Sigmoid colon (tissue), 6 donors: ENCODE measurements at regions not wholly inside any gene's neighbourhood (a gene's known extent, or its start where the extent isn't known, plus 50 kb on each side); places are given as distances from the start of the nearest gene placed in this dataset.

Source experiments
- DNase-seq: peaks from one replicate; pipeline ENCODE4 v3.0.0-alpha.2; 2019
- H3K27ac ChIP-seq, 4 donors: fragments of 200-600 bp; sonication (generic); one replicate each; pipeline ENCODE4 v1.5.1; 2016 to 2019; ENCODE audit warnings: mild to moderate bottlenecking in 1 of 4
- H3K27me3 ChIP-seq, 3 donors: fragments of 200-600 bp; sonication (generic); one replicate each; pipeline ENCODE4 v1.5.1; 2019; ENCODE audit warnings: mild to moderate bottlenecking in 1 of 3
- H3K36me3 ChIP-seq, 4 donors: fragments of 200-600 bp; sonication (generic); one replicate each; pipeline ENCODE4 v1.5.1; 2016 to 2019
- H3K4me1 ChIP-seq, 4 donors: fragments of 200-600 bp; sonication (generic); one replicate each; pipeline ENCODE4 v1.5.1; 2017 to 2019
- H3K4me3 ChIP-seq, 4 donors: fragments of 200-600 bp; sonication (generic); one replicate each; pipeline ENCODE4 v1.5.1; 2017 to 2019; ENCODE audit warnings: mild to moderate bottlenecking in 2 of 4, moderate library complexity in 1 of 4
- H3K9me3 ChIP-seq, 4 donors: fragments of 200-600 bp in 3 of 4; sonication (generic) in 3 of 4; one replicate each; pipeline versions ENCODE4 v1.5.1 to v1.6.1; 2013 to 2019
- EP300 ChIP-seq, 4 donors: sonication (generic); formaldehyde crosslinking; IDR thresholded peaks; one replicate each; pipeline ENCODE4 v1.6.1; 2017; ENCODE audit warnings: antibody characterized with exemption in 4 of 4
- POLR2A ChIP-seq, 2 donors: fragments of 450-650 bp; IDR thresholded peaks; one replicate each; pipeline ENCODE4 v1.6.1; 2016; ENCODE audit warnings: antibody characterized with exemption in 2 of 2, mild to moderate bottlenecking in 2 of 2, moderate library complexity in 2 of 2
- POLR2AphosphoS5 ChIP-seq, 4 donors: sonication (generic); formaldehyde crosslinking; IDR thresholded peaks; one replicate each; pipeline ENCODE4 v1.6.1; 2017; ENCODE audit warnings: antibody characterized with exemption in 4 of 4
- WGBS, 2 donors: extraction: QIAGEN DNeasy Blood & Tissue Kit; methylation state at CpG; one replicate each; pipeline ENCODE4 v1.1.7; 2013; 5-methylcytosine and 5-hydroxymethylcytosine counted together
- intact Hi-C: fragments of 100-400 bp; cut with DNase I; formaldehyde crosslinking; loops from one replicate; pipeline ENCODE4 v1.15.1; 2023
- TF ChIP-seq, protein P1 (sequence below), 4 experiments: fragments of 450-650 bp in 3 of 4; fragments of 200-600 bp in 1 of 4; IDR thresholded peaks; one replicate each; pipeline ENCODE4 v1.5.1; 2016 to 2019; ENCODE audit warnings: antibody characterized with exemption in 4 of 4, mild to moderate bottlenecking in 3 of 4, moderate library complexity in 2 of 4
- donor health status: healthy with polysubstance abuse.
- donor health status: healthy.

GRCh38 chr18:50457639-50458038 is 82.8 kb downstream of the SKA1 start:
- Histone ChIP-seq H3K27ac (no peak overlapping the region), H3K9me3 (no peaks in the 10 kb centered on the region), H3K4me1 (no peaks in the 10 kb centered on the region), H3K4me3 (no peak overlapping the region), H3K27me3 (no peaks in the 10 kb centered on the region), H3K36me3 (no peaks in the 10 kb centered on the region)
- DNase-seq = no peak
- WGBS, 2 donors = 88% methylated on average over 2 of the region's 2 CpGs
- TF ChIP-seq POLR2A (IDR thresholded peaks at IDR 0.05) = no peak
- TF ChIP-seq EP300 (IDR thresholded peaks at IDR 0.05) = no peak
- intact Hi-C loops = no loop called here

GRCh38 chr18:50458366-50458765 is 83.5 kb downstream of the SKA1 start:
- no peak for DNase-seq
- WGBS, 2 donors = 83 to 84% methylated on average over 3 of the region's 3 CpGs
- TF ChIP-seq POLR2A (IDR thresholded peaks at IDR 0.05) (no peak), POLR2AphosphoS5 (IDR thresholded peaks at IDR 0.05) (no peak), EP300 (IDR thresholded peaks at IDR 0.05) (no peak)
- TF ChIP-seq, protein P1, sequence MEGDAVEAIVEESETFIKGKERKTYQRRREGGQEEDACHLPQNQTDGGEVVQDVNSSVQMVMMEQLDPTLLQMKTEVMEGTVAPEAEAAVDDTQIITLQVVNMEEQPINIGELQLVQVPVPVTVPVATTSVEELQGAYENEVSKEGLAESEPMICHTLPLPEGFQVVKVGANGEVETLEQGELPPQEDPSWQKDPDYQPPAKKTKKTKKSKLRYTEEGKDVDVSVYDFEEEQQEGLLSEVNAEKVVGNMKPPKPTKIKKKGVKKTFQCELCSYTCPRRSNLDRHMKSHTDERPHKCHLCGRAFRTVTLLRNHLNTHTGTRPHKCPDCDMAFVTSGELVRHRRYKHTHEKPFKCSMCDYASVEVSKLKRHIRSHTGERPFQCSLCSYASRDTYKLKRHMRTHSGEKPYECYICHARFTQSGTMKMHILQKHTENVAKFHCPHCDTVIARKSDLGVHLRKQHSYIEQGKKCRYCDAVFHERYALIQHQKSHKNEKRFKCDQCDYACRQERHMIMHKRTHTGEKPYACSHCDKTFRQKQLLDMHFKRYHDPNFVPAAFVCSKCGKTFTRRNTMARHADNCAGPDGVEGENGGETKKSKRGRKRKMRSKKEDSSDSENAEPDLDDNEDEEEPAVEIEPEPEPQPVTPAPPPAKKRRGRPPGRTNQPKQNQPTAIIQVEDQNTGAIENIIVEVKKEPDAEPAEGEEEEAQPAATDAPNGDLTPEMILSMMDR (IDR thresholded peaks at IDR 0.05) = no peak
- Histone ChIP-seq H3K9me3 (no peaks in the 10 kb centered on the region), H3K27me3 (no peaks in the 10 kb centered on the region), H3K4me3 (no peak overlapping the region), H3K36me3 (no peaks in the 10 kb centered on the region), H3K27ac (no peak overlapping the region), H3K4me1 (no peaks in the 10 kb centered on the region)
- intact Hi-C loops = no loop called here

GRCh38 chr18:50458796-50459195 is 84.0 kb downstream of the SKA1 start:
- no peaks in the 10 kb centered on the region for H3K4me1 ChIP-seq
- no peak for DNase-seq
- H3K27me3 ChIP-seq = no peaks in the 10 kb centered on the region
- intact Hi-C loops = no loop called here
- H3K4me3 ChIP-seq = no peak overlapping the region
- TF ChIP-seq POLR2AphosphoS5 (IDR thresholded peaks at IDR 0.05) (no peak), POLR2A (IDR thresholded peaks at IDR 0.05) (no peak), EP300 (IDR thresholded peaks at IDR 0.05) (no peak)
- TF ChIP-seq, protein P1 (IDR thresholded peaks at IDR 0.05) = no peak
- WGBS, 2 donors = 39 to 54% methylated on average over 2 of the region's 2 CpGs
- H3K27ac ChIP-seq = no peak overlapping the region
- no peaks in the 10 kb centered on the region for H3K9me3 ChIP-seq
- H3K36me3 ChIP-seq = no peaks in the 10 kb centered on the region

DNA sequence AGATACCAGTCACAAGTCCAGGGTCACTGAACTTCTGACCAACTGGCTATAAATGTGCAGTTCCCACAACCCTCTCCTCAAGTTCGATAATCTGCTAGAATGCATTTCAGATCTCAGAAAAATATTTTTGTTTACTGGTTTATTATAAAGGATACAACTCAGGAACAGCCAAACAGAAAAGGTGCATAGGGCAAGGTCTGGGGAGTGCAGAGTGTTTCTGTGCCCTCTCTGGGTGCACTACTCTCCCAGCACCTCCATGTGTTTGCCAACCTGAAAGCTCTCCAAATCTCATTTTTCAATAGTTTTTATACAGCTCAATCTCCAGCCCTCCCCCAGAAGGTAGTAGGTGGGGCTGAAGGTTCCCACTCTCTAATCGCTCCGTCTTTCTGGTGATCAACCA is 85.2 kb downstream of the SKA1 start:
- no peaks in the 10 kb centered on the region for H3K9me3 ChIP-seq
- 89 to 92% methylated on average over 3 of the region's 3 CpGs for WGBS, 2 donors
- no peak overlapping the region for H3K27ac ChIP-seq
- H3K4me1 ChIP-seq = no peaks in the 10 kb centered on the region
- H3K4me3 ChIP-seq = no peak overlapping the region
- TF ChIP-seq, protein P1 (IDR thresholded peaks at IDR 0.05) = no peak
- TF ChIP-seq POLR2A (IDR thresholded peaks at IDR 0.05) (no peak), EP300 (IDR thresholded peaks at IDR 0.05) (no peak), POLR2AphosphoS5 (IDR thresholded peaks at IDR 0.05) (no peak)
- intact Hi-C loops = no loop called here
- DNase-seq = no peak
- no peaks in the 10 kb centered on the region for H3K27me3 ChIP-seq
- no peaks in the 10 kb centered on the region for H3K36me3 ChIP-seq

DNA sequence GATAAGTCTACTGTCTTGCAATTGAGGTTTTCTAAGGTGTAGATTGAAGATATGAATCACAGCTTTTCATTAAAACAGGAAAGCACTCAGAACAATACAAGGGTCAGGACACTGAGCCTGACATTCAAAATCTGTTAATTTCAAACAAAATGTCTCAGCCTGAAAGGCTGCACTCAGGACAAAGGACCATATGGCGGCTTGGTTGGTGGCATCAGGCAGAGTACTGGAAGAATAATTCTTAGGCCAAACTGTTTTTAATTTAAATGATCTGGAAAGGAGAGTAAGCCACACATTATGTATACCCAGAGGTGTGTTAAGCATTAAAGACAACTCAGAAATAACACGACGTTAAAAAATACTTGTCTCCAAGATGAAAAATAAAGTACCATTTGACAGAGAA is 85.9 kb downstream of the SKA1 start:
- intact Hi-C loops = no loop called here

More for the DNA sequence above, 85.9 kb downstream of the SKA1 start:
- TF ChIP-seq POLR2AphosphoS5 (IDR thresholded peaks at IDR 0.05) (no peak), POLR2A (IDR thresholded peaks at IDR 0.05) (no peak), EP300 (IDR thresholded peaks at IDR 0.05) (no peak)
- TF ChIP-seq, protein P1 (IDR thresholded peaks at IDR 0.05) = no peak
- no peaks in the 10 kb centered on the region for H3K4me1 ChIP-seq
- H3K9me3 ChIP-seq = no peaks in the 10 kb centered on the region
- no peaks in the 10 kb centered on the region for H3K36me3 ChIP-seq
- no peak for DNase-seq
- H3K4me3 ChIP-seq = no peak overlapping the region
- H3K27ac ChIP-seq = no peak overlapping the region
- 79 to 97% methylated on average over 3 of the region's 3 CpGs for WGBS, 2 donors
- H3K27me3 ChIP-seq = no peaks in the 10 kb centered on the region
